GM20000 (cell line): ENCODE measurements at regions not wholly inside any gene's neighbourhood (a gene's known extent, or its start where the extent isn't known, plus 50 kb on each side); places are given as distances from the start of the nearest gene placed in this dataset.
"Not testable (repeated sequence)": the region's sequence is repeated elsewhere in the genome, so short reads cannot be mapped to it uniquely, and the experiment has no call there.

Experiments
- DNase-seq: peaks from one replicate; pipeline ENCODE4 v3.0.0; 2012; ENCODE audit warnings: low spot score
- CTCF ChIP-seq: IDR thresholded peaks from 2 replicates; pipeline ENCODE4 v1.5.1; 2012; ENCODE audit warnings: mild to moderate bottlenecking, control low read depth; ENCODE audit errors: extremely low read depth, missing control alignments

DNA sequence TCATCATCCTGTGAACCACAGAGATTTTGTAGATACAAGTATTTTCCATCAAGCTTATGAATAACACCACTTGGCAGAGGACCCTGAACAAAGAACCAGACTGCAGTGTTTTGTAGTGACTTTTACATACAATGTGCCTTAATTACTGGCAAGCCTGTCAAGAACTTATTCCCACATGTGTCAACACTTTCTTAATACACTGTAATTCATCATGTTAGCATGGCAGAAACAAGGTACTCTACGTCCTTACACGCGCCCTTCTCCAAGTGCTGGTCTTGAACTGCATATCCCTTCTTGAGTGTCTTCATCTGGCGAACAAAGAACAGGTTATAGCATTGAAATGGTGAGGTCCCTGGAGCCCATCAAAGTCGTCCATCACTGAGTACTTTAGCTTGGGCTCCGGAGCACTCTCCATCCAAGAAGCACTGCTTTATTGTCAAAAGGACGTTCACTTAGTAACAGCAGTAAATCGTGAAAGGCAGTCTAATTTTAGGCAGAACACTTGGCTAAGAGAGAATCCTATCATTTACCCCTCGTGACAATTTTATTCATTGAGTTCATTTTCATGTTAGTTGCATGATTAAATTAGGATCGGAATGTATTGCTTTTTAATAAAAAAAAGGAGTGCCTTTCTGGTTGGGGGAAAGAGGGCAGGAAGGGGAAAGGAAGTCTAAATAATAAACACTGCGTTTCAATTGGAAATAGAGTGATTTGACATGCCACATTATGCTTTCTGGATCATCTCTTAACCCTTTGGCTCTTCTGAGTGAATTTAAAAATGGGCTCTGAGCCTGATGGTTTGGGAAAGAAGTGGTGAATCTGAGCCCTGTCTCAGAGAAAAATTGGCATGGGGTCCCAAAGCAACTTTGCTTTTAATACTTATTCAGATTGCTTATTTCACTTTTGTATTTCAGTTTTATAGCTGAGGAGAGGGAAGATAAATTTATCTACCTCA is 376.1 kb downstream of the DLEU7 start:
- no peak for TF ChIP-seq CTCF
- DNase-seq = no peak

DNA sequence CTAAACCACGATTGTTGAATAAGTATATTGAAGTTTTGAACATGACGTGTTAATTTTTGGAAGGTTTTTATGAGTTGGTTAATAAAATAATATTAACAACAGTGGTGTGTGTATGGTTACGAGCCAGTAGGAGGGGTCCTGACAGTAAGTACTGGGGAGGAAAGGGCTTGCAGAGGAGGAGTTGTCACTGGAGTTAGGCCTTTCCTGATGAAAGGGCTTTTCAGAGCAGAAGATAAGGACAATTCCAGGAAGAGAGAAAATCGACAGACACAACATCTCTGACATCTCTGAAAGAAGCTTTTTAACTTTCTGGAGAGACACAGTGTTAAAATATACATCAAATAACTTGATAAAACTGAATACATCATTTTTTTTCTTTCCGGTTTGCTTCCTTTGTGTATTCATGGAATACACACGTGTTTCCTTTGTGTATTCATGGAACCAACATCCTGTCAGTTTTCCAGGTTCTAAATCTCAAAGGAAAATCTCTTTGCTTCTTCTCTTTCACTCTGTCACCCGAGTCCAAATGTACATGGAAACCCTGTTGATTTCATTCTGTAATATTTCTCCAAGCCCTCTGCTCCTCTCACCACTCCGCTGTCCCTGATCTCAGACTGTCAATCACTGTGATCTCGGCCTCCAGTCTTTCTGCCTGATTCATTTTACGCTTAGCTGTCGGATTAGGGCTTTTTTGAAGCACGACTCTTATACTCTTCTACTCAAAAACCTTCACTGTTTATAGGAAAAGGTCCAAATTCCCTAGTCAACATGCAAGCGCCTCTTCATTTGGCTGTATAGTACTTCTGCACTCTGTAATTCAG is 374.4 kb downstream of the DLEU7 start:
- DNase-seq = no peak
- no peak for TF ChIP-seq CTCF

- DNase-seq = not testable (repeated sequence)
Observed at GRCh38 chr13:50473050-50473449, 370.4 kb downstream of the DLEU7 start.

GRCh38 chr13:50474088-50474662 is 369.3 kb downstream of the DLEU7 start:
- TF ChIP-seq CTCF = no peak
- DNase-seq = no peak

GRCh38 chr13:50476577-50477285 is 366.8 kb downstream of the DLEU7 start:
- DNase-seq = no peak
- TF ChIP-seq CTCF = no peak

DNA sequence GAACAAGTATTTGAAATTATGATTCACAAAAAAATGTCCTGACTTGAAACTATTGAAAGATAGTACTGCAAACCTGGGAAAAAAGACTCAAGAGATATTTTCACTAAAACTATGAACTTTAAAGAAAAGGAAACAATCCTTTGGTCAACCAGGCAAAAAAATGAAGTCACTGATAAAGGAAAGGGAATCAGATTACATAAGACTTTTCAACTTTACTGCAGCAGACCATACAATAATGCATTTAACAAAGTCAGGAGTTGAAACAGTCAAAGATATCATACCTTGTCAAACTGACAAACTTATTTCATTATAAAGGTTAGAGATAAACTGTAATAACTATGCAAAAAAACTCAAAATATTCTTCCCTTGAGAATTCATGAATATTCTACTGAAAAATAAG is 361.6 kb downstream of the DLEU7 start:
- no peak for DNase-seq
- TF ChIP-seq CTCF = no peak

DNA sequence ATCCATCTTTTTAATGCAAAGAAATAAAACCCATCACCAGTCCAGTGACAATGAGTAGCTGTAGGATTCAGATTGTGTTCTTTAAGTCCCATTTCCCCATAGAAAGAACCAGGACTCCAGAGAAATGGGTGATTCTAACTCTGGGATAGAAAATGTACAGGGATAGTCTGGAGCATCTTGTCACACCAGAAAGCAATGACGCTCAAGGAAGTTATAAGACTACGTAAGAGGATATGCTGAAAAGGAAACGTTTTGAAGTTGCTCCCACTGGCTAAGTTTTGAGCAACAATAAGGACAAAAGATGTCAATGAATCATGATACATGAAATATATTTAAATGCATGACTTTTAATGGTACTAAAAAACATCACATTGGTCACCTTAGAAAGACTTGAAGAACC is 360.1 kb downstream of the DLEU7 start:
- no peak for TF ChIP-seq CTCF
- DNase-seq = no peak
